ENCODE measurements at regions not wholly inside any gene's neighbourhood (a gene's known extent, or its start where the extent isn't known, plus 50 kb on each side); places are given as distances from the start of the nearest gene placed in this dataset.

GRCh38 chr15:97884513-97885131 lies 75.9 kb upstream of the ARRDC4 start:
- ATAC-seq (ENCODE audit: low read depth): no peak
- Histone ChIP-seq H2AK5ac (ENCODE audit: low read depth, low read length) (no peak overlapping the region), H4K8ac (ENCODE audit: low read depth in 2 of 2, low read length in 2 of 2) (no peak overlapping the region), H3K36me3 (ENCODE audit: control insufficient read depth, insufficient read depth, low read length) (no peaks in the 10 kb centered on the region), H3K27ac (ENCODE audit: insufficient read depth, low read length) (no peak overlapping the region), H3K14ac (replicated peaks; ENCODE audit: low read depth, low read length) (no peak overlapping the region), H2AFZ (replicated peaks; ENCODE audit: low read length, poor library complexity) (no peak overlapping the region), H2BK15ac (ENCODE audit: low read depth, low read length) (no peak overlapping the region), H4K5ac (ENCODE audit: low read depth, low read length) (no peak overlapping the region), H2BK120ac (ENCODE audit: low read depth, low read length) (no peak overlapping the region), H3K18ac (ENCODE audit: low read depth, low read length) (no peak overlapping the region), H2BK5ac (ENCODE audit: low read depth, low read length, poor library complexity, severe bottlenecking) (no peak overlapping the region), H3K79me1 (ENCODE audit: low read depth in 1 of 2, low read length in 2 of 2) (no peaks in the 10 kb centered on the region), H3K4me3 (ENCODE audit: insufficient read depth, low read depth, low read length) (no peak overlapping the region), H3K4me1 (ENCODE audit: control insufficient read depth, insufficient read depth, low read length) (no peaks in the 10 kb centered on the region), H3K23ac (ENCODE audit: low read depth, low read length) (no peak overlapping the region), H3K56ac (ENCODE audit: extremely low read depth, insufficient read depth, low read length) (no peak overlapping the region), H3K4ac (ENCODE audit: low read depth, low read length) (no peak overlapping the region), H3K9ac (ENCODE audit: low read depth, low read length) (no peak overlapping the region), H2BK20ac (ENCODE audit: low read depth, low read length) (no peak overlapping the region), H3K27me3 (ENCODE audit: control insufficient read depth, insufficient read depth, low read length) (no peaks in the 10 kb centered on the region), H2AK9ac (replicated peaks; ENCODE audit: low read depth, low read length, poor library complexity) (no peak overlapping the region), H3K9me1 (ENCODE audit: insufficient read depth, low read length) (no peaks in the 10 kb centered on the region), H4K91ac (ENCODE audit: insufficient read depth, low read depth, low read length) (no peak overlapping the region), H3K4me2 (ENCODE audit: low read depth, low read length) (no peak overlapping the region), H4K20me1 (ENCODE audit: insufficient read depth, low read length) (no peaks in the 10 kb centered on the region), H3K9me3 (ENCODE audit: control insufficient read depth, insufficient read depth, low read length) (peaks cover 7% of the 10 kb centered on the region)
- BruUV-seq (replicated peaks): no TSS peak
- ChIA-PET POLR2A (ENCODE audit: unreplicated experiment) (no interaction called here), CTCF (no interaction called here)
- TF ChIP-seq MAZ (IDR thresholded peaks at IDR 0.05; ENCODE audit: borderline replicate concordance, low read depth, low read length): no peak
- TF ChIP-seq CTCF (conservative IDR thresholded peaks at IDR 0.05; ENCODE audit: low read depth, low read length): no peak
- TF ChIP-seq BHLHE40 (IDR thresholded peaks at IDR 0.05; ENCODE audit: low read depth, low read length): no peak
- TF ChIP-seq NFE2L2 (IDR thresholded peaks at IDR 0.05; ENCODE audit: low read depth, low read length): no peak
- TF ChIP-seq ELK1 (IDR thresholded peaks at IDR 0.05; ENCODE audit: borderline replicate concordance, low read depth, low read length): no peak
- no peak for TF ChIP-seq CHD1 (IDR thresholded peaks at IDR 0.05; ENCODE audit: low read depth, low read length)
- no peak for TF ChIP-seq POLR2A (IDR thresholded peaks at IDR 0.05; ENCODE audit: low read depth, low read length)
- no peak for TF ChIP-seq USF2 (IDR thresholded peaks at IDR 0.05; ENCODE audit: low read depth, low read length)
- no peak for TF ChIP-seq RFX5 (IDR thresholded peaks at IDR 0.05; ENCODE audit: low read depth, low read length)
- TF ChIP-seq MAFK (IDR thresholded peaks at IDR 0.05; ENCODE audit: low read depth, low read length): no peak
- TF ChIP-seq RAD21 (IDR thresholded peaks at IDR 0.05; ENCODE audit: low read length): no peak
- no peak for TF ChIP-seq SMC3 (IDR thresholded peaks at IDR 0.05; ENCODE audit: low read depth, low read length)
- no peak for TF ChIP-seq CEBPB (IDR thresholded peaks at IDR 0.05; ENCODE audit: low read depth, low read length)
- no peak for TF ChIP-seq FOS (IDR thresholded peaks at IDR 0.05; ENCODE audit: low read depth, low read length)
- no peak for TF ChIP-seq RCOR1 (IDR thresholded peaks at IDR 0.05; ENCODE audit: insufficient replicate concordance, low read length)
- no peak for TF ChIP-seq MXI1 (IDR thresholded peaks at IDR 0.05; ENCODE audit: borderline replicate concordance, low read depth, low read length)
- DNase-seq: no peak
- no CpG with 5 or more reads among the region's 3 CpGs for WGBS, 2 experiments (ENCODE audit: extremely low coverage in 2 of 2, insufficient read length in 1 of 2)
- dilution Hi-C loops (cut with HindIII; ENCODE audit: low sequenced_read_pairs, unreplicated experiment): no loop called here
- intact Hi-C loops (cut with micrococcal nuclease): no loop called here
- in situ Hi-C loops (cut with MboI; ENCODE audit: low sequenced_read_pairs): no loop called here

Measured in IMR-90 (cell line).